H1 (cell line): ENCODE measurements at regions not wholly inside any gene's neighbourhood (a gene's known extent, or its start where the extent isn't known, plus 50 kb on each side); places are given as distances from the start of the nearest gene placed in this dataset.

ENCODE experiments used
- CTCF ChIA-PET: fragments of 300-600 bp; sonication (Branson Sonifier 250); formaldehyde crosslinking; loops from one replicate; lab custom pipeline; 2021; ENCODE audit not compliant: partially characterized antibody; lab: Charles Lee
- POLR2A ChIA-PET: fragments of 300-600 bp; sonication (Branson Sonifier 250); formaldehyde crosslinking; loops from one replicate; lab custom pipeline; 2021; ENCODE audit warnings: inconsistent platforms; ENCODE audit not compliant: partially characterized antibody; lab: Charles Lee
- DNase-seq, 2 experiments: peaks; one replicate each; pipeline versions ENCODE4 v3.0.0 to v3.0.0-alpha.2; 2010 to 2022; ENCODE audit warnings: low spot score in 2 of 2, low read depth in 1 of 2, mixed read lengths in 1 of 2
- FAIRE-seq: peaks from 2 replicates; lab custom pipeline; 2011; peaks lifted over from hg19 to GRCh38; lab: Jason Lieb, UNC
- H2AFZ ChIP-seq: 2 replicates; pipeline ENCODE4 v1.8.1; 2012; ENCODE audit warnings: low read length, inconsistent platforms
- H2AK5ac ChIP-seq: 2 replicates; pipeline ENCODE4 v1.6.1; 2013; ENCODE audit warnings: low read depth, low read length
- H2BK120ac ChIP-seq: replicated peaks from 2 replicates; pipeline ENCODE3; 2013; ENCODE audit warnings: low read depth, low read length, inconsistent platforms
- H2BK12ac ChIP-seq: 2 replicates; pipeline ENCODE4 v1.6.1; 2013; ENCODE audit warnings: low read depth, low read length
- H2BK15ac ChIP-seq: 2 replicates; pipeline ENCODE4 v1.6.1; 2013; ENCODE audit warnings: low read length
- H2BK20ac ChIP-seq: 2 replicates; pipeline ENCODE4 v1.6.1; 2013; ENCODE audit warnings: low read length
- H2BK5ac ChIP-seq: 2 replicates; pipeline ENCODE4 v1.6.1; 2013; ENCODE audit warnings: low read depth, low read length
- H3K14ac ChIP-seq: 2 replicates; pipeline ENCODE4 v1.6.1; 2013; ENCODE audit warnings: inconsistent platforms; ENCODE audit not compliant: insufficient read length
- H3K18ac ChIP-seq: 2 replicates; pipeline ENCODE4 v1.6.1; 2013; ENCODE audit warnings: low read length; ENCODE audit errors: extremely low read depth
- H3K23ac ChIP-seq: 2 replicates; pipeline ENCODE4 v1.6.1; 2013; ENCODE audit warnings: inconsistent platforms; ENCODE audit not compliant: insufficient read length
- H3K23me2 ChIP-seq: 2 replicates; pipeline ENCODE4 v1.6.1; 2013; ENCODE audit warnings: low read depth, low read length
- H3K27ac ChIP-seq: 2 replicates; pipeline ENCODE4 v1.6.1; 2011; ENCODE audit warnings: low read depth, low read length, inconsistent platforms
- H3K27me3 ChIP-seq, 4 experiments: replicated peaks in 1 of 4; 1 replicate in 1 of 4; 2 replicates in 3 of 4; pipeline versions ENCODE4 v1.6.1 to v1.8.1; 2011 to 2013; ENCODE audit warnings: low read length in 3 of 4, mild to moderate bottlenecking in 3 of 4, inconsistent platforms in 2 of 4, mixed read lengths in 2 of 4, moderate library complexity in 1 of 4; ENCODE audit not compliant: control insufficient read depth in 3 of 4, insufficient read depth in 3 of 4; ENCODE audit errors: extremely low read depth in 1 of 4
- H3K36me3 ChIP-seq, 4 experiments: 2 replicates each; pipeline versions ENCODE4 v1.6.1 to v1.8.1; 2011 to 2013; ENCODE audit warnings: mild to moderate bottlenecking in 4 of 4, low read length in 3 of 4, moderate library complexity in 2 of 4, control low read depth in 1 of 4, inconsistent platforms in 1 of 4; ENCODE audit not compliant: insufficient read depth in 4 of 4, control insufficient read depth in 2 of 4
- H3K4ac ChIP-seq: replicated peaks from 2 replicates; pipeline ENCODE3; 2013; ENCODE audit warnings: low read length, low read depth, mixed read lengths, inconsistent platforms; ENCODE audit not compliant: insufficient read length
- H3K4me1 ChIP-seq, 4 experiments: replicated peaks in 1 of 4; 1 replicate in 1 of 4; 2 replicates in 3 of 4; pipeline versions ENCODE4 v1.6.1 to v1.8.1; 2011 to 2013; ENCODE audit warnings: low read length in 3 of 4, inconsistent platforms in 2 of 4, mixed read lengths in 1 of 4; ENCODE audit not compliant: insufficient read depth in 4 of 4, control insufficient read depth in 3 of 4
- H3K4me2 ChIP-seq, 2 experiments: 2 replicates each; pipeline versions ENCODE4 v1.6.1 to v1.8.1; 2011 to 2013; ENCODE audit warnings: low read depth in 2 of 2, low read length in 2 of 2, control low read depth in 1 of 2, inconsistent platforms in 1 of 2, mild to moderate bottlenecking in 1 of 2; ENCODE audit not compliant: insufficient read depth in 1 of 2
- H3K4me3 ChIP-seq, 4 experiments: fragments of 200-600, 300-600 bp in 1 of 4; sonication (generic), shearing (Covaris generic), sonication (Bioruptor Twin) in 1 of 4; 2 replicates each; pipeline versions ENCODE4 v1.5.1 to v1.8.1; 2011 to 2016; ENCODE audit warnings: low read length in 4 of 4, low read depth in 3 of 4, control low read depth in 2 of 4, inconsistent platforms in 2 of 4, mild to moderate bottlenecking in 2 of 4, mixed read lengths in 1 of 4, moderate library complexity in 1 of 4; ENCODE audit not compliant: insufficient read depth in 2 of 4; ENCODE audit errors: extremely low read depth in 1 of 4
- H3K56ac ChIP-seq: replicated peaks from 2 replicates; pipeline ENCODE3; 2013; ENCODE audit warnings: low read depth, mild to moderate bottlenecking, mixed read lengths, low read length, inconsistent platforms; ENCODE audit not compliant: insufficient read length
- H3K79me1 ChIP-seq: 2 replicates; pipeline ENCODE4 v1.6.1; 2013; ENCODE audit warnings: low read depth, low read length, control low read depth
- H3K79me2 ChIP-seq, 2 experiments: 2 replicates each; pipeline versions ENCODE4 v1.6.1 to v1.8.1; 2012 to 2013; ENCODE audit warnings: low read length in 2 of 2, mild to moderate bottlenecking in 2 of 2, inconsistent platforms in 1 of 2; ENCODE audit not compliant: insufficient read depth in 2 of 2, control insufficient read depth in 1 of 2
- H3K9ac ChIP-seq, 4 experiments: replicated peaks in 1 of 4; 1 replicate in 1 of 4; 2 replicates in 3 of 4; pipeline versions ENCODE4 v1.6.1 to v1.8.1; 2011 to 2013; ENCODE audit warnings: low read depth in 3 of 4, low read length in 3 of 4, control low read depth in 2 of 4, mild to moderate bottlenecking in 2 of 4, moderate library complexity in 2 of 4, inconsistent platforms in 1 of 4; ENCODE audit errors: extremely low read depth in 1 of 4
- H3K9me3 ChIP-seq, 2 experiments: 2 replicates each; pipeline versions ENCODE4 v1.6.1 to v1.8.1; 2012 to 2013; ENCODE audit warnings: mild to moderate bottlenecking in 2 of 2, moderate library complexity in 2 of 2, control low read depth in 1 of 2, inconsistent platforms in 1 of 2, low read depth in 1 of 2, low read length in 1 of 2, mixed read lengths in 1 of 2; ENCODE audit not compliant: insufficient read depth in 2 of 2
- H4K20me1 ChIP-seq, 2 experiments: replicated peaks in 1 of 2; 2 replicates each; pipeline versions ENCODE3 to v1.8.1; 2011 to 2013; ENCODE audit warnings: inconsistent platforms in 2 of 2, low read length in 2 of 2, mild to moderate bottlenecking in 1 of 2; ENCODE audit not compliant: insufficient read depth in 2 of 2, control insufficient read depth in 1 of 2
- H4K5ac ChIP-seq: 2 replicates; pipeline ENCODE4 v1.6.1; 2013; ENCODE audit warnings: low read length, low read depth, mixed read lengths, inconsistent platforms; ENCODE audit not compliant: insufficient read length
- H4K8ac ChIP-seq: 2 replicates; pipeline ENCODE4 v1.8.0; 2013; ENCODE audit warnings: mild to moderate bottlenecking, moderate library complexity, low read length, inconsistent platforms; ENCODE audit not compliant: insufficient read depth; ENCODE audit errors: extremely low read depth
- H4K91ac ChIP-seq: replicated peaks from 2 replicates; pipeline ENCODE3; 2013; ENCODE audit warnings: low read length, mixed read lengths, inconsistent platforms; ENCODE audit not compliant: insufficient read length
- BACH1 ChIP-seq: IDR thresholded peaks from 2 replicates; pipeline ENCODE4 v1.6.1; 2012; ENCODE audit warnings: low read length, improper control_type of control experiment
- CHD1 ChIP-seq: IDR thresholded peaks from 2 replicates; pipeline ENCODE4 v1.6.1; 2012; ENCODE audit warnings: low read depth, low read length, improper control_type of control experiment
- CREB1 ChIP-seq: IDR thresholded peaks from 2 replicates; pipeline ENCODE4 v1.6.1; 2012; ENCODE audit warnings: inconsistent platforms
- EGR1 ChIP-seq: IDR thresholded peaks from 2 replicates; pipeline ENCODE4 v1.6.1; 2011; ENCODE audit warnings: low read depth, low read length, borderline replicate concordance
- GABPA ChIP-seq: IDR thresholded peaks from 2 replicates; pipeline ENCODE4 v1.6.1; 2011; ENCODE audit warnings: mild to moderate bottlenecking, low read length, moderate library complexity, borderline replicate concordance; ENCODE audit not compliant: insufficient read depth
- MAX ChIP-seq: IDR thresholded peaks from 2 replicates; pipeline ENCODE4 v1.6.1; 2012; ENCODE audit warnings: inconsistent platforms
- NRF1 ChIP-seq: IDR thresholded peaks from 2 replicates; pipeline ENCODE4 v1.6.1; 2011; ENCODE audit warnings: mild to moderate bottlenecking, low read depth, low read length, improper control_type of control experiment
- RFX5 ChIP-seq: IDR thresholded peaks from 2 replicates; pipeline ENCODE4 v1.6.1; 2011; ENCODE audit warnings: low read depth, low read length, improper control_type of control experiment, borderline replicate concordance
- RNF2 ChIP-seq: fragments of 200-900, 300-1000 bp; sonication (generic); IDR thresholded peaks from 2 replicates; pipeline ENCODE4 v1.7.1; 2016; ENCODE audit warnings: borderline replicate concordance, low read depth, mild to moderate bottlenecking, antibody characterized with exemption, low read length; ENCODE audit not compliant: poor library complexity, severe bottlenecking; ENCODE audit errors: missing control alignments
- TAF1 ChIP-seq: IDR thresholded peaks from 2 replicates; pipeline ENCODE4 v1.6.1; 2011; ENCODE audit warnings: mild to moderate bottlenecking, low read depth, low read length
- TEAD4 ChIP-seq: IDR thresholded peaks from 2 replicates; pipeline ENCODE4 v1.6.1; 2012; ENCODE audit warnings: low read depth, low read length, inconsistent platforms, mixed read lengths
- USF2 ChIP-seq: IDR thresholded peaks from 2 replicates; pipeline ENCODE4 v1.6.1; 2011; ENCODE audit warnings: low read length, improper control_type of control experiment
- WGBS, 2 experiments: shearing (Covaris generic) in 1 of 2; methylation state at CpG; one replicate each; pipeline versions ENCODE4 v1.1.6 to v1.1.7; 2013 to 2015; ENCODE audit warnings: low lambda C conversion rate in 2 of 2, mixed read lengths in 2 of 2, inconsistent platforms in 1 of 2, low coverage in 1 of 2, missing lambda C conversion rate in 1 of 2; ENCODE audit not compliant: insufficient replicate concordance in 2 of 2, insufficient coverage in 1 of 2, insufficient read length in 1 of 2; ENCODE audit errors: extremely low coverage in 1 of 2, missing lambda C conversion rate in 1 of 2; 5-methylcytosine and 5-hydroxymethylcytosine counted together
- TF ChIP-seq, protein P1 (sequence below): IDR thresholded peaks from 2 replicates; pipeline ENCODE4 v1.6.1; 2011; ENCODE audit warnings: low read depth, mild to moderate bottlenecking, low read length; ENCODE audit not compliant: insufficient read depth

DNA sequence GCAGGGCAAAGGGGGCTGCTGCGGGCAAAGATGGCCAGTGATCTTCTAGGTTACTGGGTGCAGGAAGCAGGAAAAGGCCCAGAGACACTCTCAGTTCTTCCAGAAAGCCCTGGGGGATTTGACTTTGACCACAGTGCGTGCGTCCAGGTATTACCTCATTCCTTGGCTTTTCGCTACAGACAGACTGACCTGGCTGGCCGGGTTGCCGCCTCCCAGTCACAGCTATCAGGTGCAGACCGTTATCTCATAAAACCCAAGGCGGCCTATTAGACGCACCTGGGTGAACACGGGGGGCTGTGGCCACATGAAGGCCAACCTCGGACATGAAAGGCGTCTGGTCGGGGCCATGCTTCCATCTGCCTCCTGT lies 80.3 kb downstream of the FOXL3 start:
- POLR2A ChIA-PET: no interaction called here
- TF ChIP-seq MAX: no peak
- TF ChIP-seq RNF2: no peak
- TF ChIP-seq USF2: no peak
- TF ChIP-seq NRF1: no peak
- TF ChIP-seq EGR1: no peak
- TF ChIP-seq, protein P1, sequence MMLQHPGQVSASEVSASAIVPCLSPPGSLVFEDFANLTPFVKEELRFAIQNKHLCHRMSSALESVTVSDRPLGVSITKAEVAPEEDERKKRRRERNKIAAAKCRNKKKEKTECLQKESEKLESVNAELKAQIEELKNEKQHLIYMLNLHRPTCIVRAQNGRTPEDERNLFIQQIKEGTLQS: no peak
- TF ChIP-seq CHD1: no peak
- TF ChIP-seq TEAD4: no peak
- no peak for TF ChIP-seq BACH1
- TF ChIP-seq CREB1: no peak
- no peak for TF ChIP-seq GABPA
- TF ChIP-seq TAF1: no peak
- TF ChIP-seq RFX5: no peak

More for the DNA sequence above, 80.3 kb downstream of the FOXL3 start:
- no peak overlapping the region for H2BK15ac ChIP-seq
- no peak overlapping the region for H3K23ac ChIP-seq
- H3K56ac ChIP-seq: no peak overlapping the region
- no peak overlapping the region for H2BK20ac ChIP-seq
- no peaks in the 10 kb centered on the region for H3K9me3 ChIP-seq
- no peaks in the 10 kb centered on the region for H3K79me2 ChIP-seq
- no peak overlapping the region for H3K9ac ChIP-seq
- H3K4me1 ChIP-seq: peaks cover 0 to 11% (median 5%) of the 10 kb centered on the region in 4 experiments; a peak in 3 of 7 replicates
- no peak overlapping the region for H3K18ac ChIP-seq
- H2BK5ac ChIP-seq: no peak overlapping the region
- H3K4me3 ChIP-seq: no peak overlapping the region
- H4K91ac ChIP-seq: no peak overlapping the region
- no peak overlapping the region for H4K8ac ChIP-seq
- no peak overlapping the region; the same call in 1 of the 2 replicates for H2BK12ac ChIP-seq
- H3K4me2 ChIP-seq: no peak overlapping the region
- H3K36me3 ChIP-seq: no peaks in the 10 kb centered on the region
- no peaks in the 10 kb centered on the region; a peak in 1 of 7 replicates for H3K27me3 ChIP-seq
- H2AFZ ChIP-seq: no peak overlapping the region
- CTCF ChIA-PET: interaction anchor here (0.6 to 1.5 kb wide), 4 partner anchors 16 to 556 kb away, joined by 3 to 4 read pairs (median 3); no protein-coding TSS in a partner anchor
- H3K79me1 ChIP-seq: no peaks in the 10 kb centered on the region
- H3K27ac ChIP-seq: no peak overlapping the region
- DNase-seq (no peak), FAIRE-seq (no peak)
- H4K20me1 ChIP-seq: no peaks in the 10 kb centered on the region
- H3K23me2 ChIP-seq: no peaks in the 10 kb centered on the region; the same call in 1 of the 2 replicates
- no peak overlapping the region for H3K14ac ChIP-seq
- no peak overlapping the region for H2BK120ac ChIP-seq
- no peak overlapping the region for H3K4ac ChIP-seq
- 90% methylated on average over 13 of the region's 13 CpGs; no CpG with 5 or more reads in 1 of the 2 experiments for WGBS, 2 experiments
- no peak overlapping the region for H2AK5ac ChIP-seq
- H4K5ac ChIP-seq: no peak overlapping the region
